CD4-positive, alpha-beta T cell (primary cell): ENCODE measurements at regions not wholly inside any gene's neighbourhood (a gene's known extent, or its start where the extent isn't known, plus 50 kb on each side); places are given as distances from the start of the nearest gene placed in this dataset.

ENCODE experiments used
- ATAC-seq: fragments of 200-7000 bp; cut with Tn5 transposase; one replicate; pipeline ENCODE4 v1.10.0; 2022; ENCODE audit warnings: mild to moderate bottlenecking; ENCODE audit not compliant: poor library complexity
- CTCF ChIA-PET: fragments of 350-600 bp; sonication (Branson Sonifier 250); formaldehyde crosslinking; loops from one replicate; lab custom pipeline; 2021; ENCODE audit warnings: antibody characterized with exemption, inconsistent platforms; lab: Charles Lee
- POLR2A ChIA-PET: fragments of 350-600 bp; sonication (Branson Sonifier 250); formaldehyde crosslinking; loops from one replicate; lab custom pipeline; 2021; ENCODE audit warnings: antibody characterized with exemption, inconsistent platforms; lab: Charles Lee
- DNase-seq, 14 experiments: peaks; one replicate each; pipeline ENCODE4 v3.0.0-alpha.2; 2013 to 2020; ENCODE audit warnings: mixed read lengths in 2 of 14
- H3K27ac ChIP-seq, 2 donors: one replicate each; pipeline versions ENCODE4 v1.5.1 to v1.7.0; 2013; ENCODE audit warnings: low read length in 2 of 2, low read depth in 1 of 2, mild to moderate bottlenecking in 1 of 2
- H3K27me3 ChIP-seq, 2 experiments: 1 replicate in 1 of 2; 2 replicates in 1 of 2; pipeline versions ENCODE4 v1.6.1 to v1.7.0; 2013; ENCODE audit warnings: low read length in 2 of 2, control low read depth in 1 of 2, mild to moderate bottlenecking in 1 of 2, moderate library complexity in 1 of 2; ENCODE audit not compliant: insufficient read depth in 2 of 2, control insufficient read depth in 1 of 2
- H3K36me3 ChIP-seq: one replicate; pipeline ENCODE4 v1.6.1; 2013; ENCODE audit warnings: low read length, control low read depth; ENCODE audit not compliant: insufficient read depth
- H3K4me1 ChIP-seq: one replicate; pipeline ENCODE4 v1.6.1; 2013; ENCODE audit warnings: low read length, control low read depth; ENCODE audit not compliant: insufficient read depth
- H3K4me3 ChIP-seq: one replicate; pipeline ENCODE4 v1.5.1; 2013; ENCODE audit warnings: mild to moderate bottlenecking, low read length, moderate library complexity
- H3K9me3 ChIP-seq, 2 experiments: 1 replicate in 1 of 2; 2 replicates in 1 of 2; pipeline versions ENCODE4 v1.6.1 to v1.7.0; 2013; ENCODE audit warnings: low read length in 2 of 2, mild to moderate bottlenecking in 2 of 2, control low read depth in 1 of 2, moderate library complexity in 1 of 2; ENCODE audit not compliant: control insufficient read depth in 1 of 2, insufficient read depth in 1 of 2
- H3K27ac Mint-ChIP-seq: one replicate; pipeline ENCODE4 v1.8.0; 2020; ENCODE audit warnings: mixed read lengths
- H3K27me3 Mint-ChIP-seq: one replicate; pipeline ENCODE4 v1.8.0; 2021; ENCODE audit warnings: mixed read lengths
- H3K36me3 Mint-ChIP-seq: one replicate; pipeline ENCODE4 v1.8.0; 2021; ENCODE audit warnings: low read depth, mixed read lengths
- H3K4me1 Mint-ChIP-seq: one replicate; pipeline ENCODE4 v1.8.0; 2021; ENCODE audit warnings: low read depth, mixed read lengths
- H3K4me3 Mint-ChIP-seq: one replicate; pipeline ENCODE4 v1.8.0; 2020; ENCODE audit warnings: mild to moderate bottlenecking, mixed read lengths
- H3K9me3 Mint-ChIP-seq: one replicate; pipeline ENCODE4 v1.8.0; 2020; ENCODE audit warnings: mixed read lengths
- intact Hi-C, 2 experiments: fragments of 100-400 bp; cut with DNase I in 1 of 2; cut with micrococcal nuclease in 1 of 2; formaldehyde crosslinking; loops; one replicate each; pipeline versions ENCODE4 v1.15.1 to v1.9.0; 2023 to 2025; cut with DNase I, micrococcal nuclease
- TF ChIP-seq, protein P1 (sequence below): fragments of 200-600 bp; IDR thresholded peaks from one replicate; pipeline ENCODE4 v1.8.0; 2022; ENCODE audit warnings: antibody characterized with exemption, mild to moderate bottlenecking

DNA sequence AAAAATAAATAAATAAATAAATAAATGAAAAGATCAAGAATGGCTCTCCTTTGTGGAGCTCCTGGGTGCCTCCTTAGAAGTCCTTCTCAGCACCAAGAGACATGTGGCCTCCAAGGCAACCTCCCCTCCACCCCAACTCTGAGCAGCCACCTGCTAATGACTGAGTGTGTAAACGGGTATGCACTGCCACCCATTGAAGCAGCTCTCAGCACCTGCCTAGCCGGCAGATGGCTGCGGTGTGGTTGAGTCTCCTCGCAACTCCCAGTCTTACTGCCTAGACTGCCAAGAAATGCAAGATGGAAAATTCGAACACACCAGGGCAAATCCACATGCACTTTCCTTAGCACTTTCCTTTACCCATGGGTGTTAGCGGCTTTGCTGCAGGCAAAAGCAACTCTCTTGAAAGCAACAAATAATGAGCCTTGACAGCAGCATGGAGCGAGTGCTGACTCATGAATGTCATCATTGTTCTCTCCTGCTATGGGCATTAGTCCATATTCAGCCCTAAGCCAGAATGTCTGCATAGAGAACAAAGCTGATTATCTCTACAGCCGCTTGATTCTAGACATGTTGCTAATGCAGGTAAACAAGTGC, 913.9 kb upstream of the AUTS2 start:
- Mint-ChIP-seq H3K27me3 (no peaks in the 10 kb centered on the region), H3K36me3 (no peaks in the 10 kb centered on the region), H3K9me3 (peaks cover 4% of the 10 kb centered on the region), H3K4me3 (no peak overlapping the region), H3K4me1 (no peaks in the 10 kb centered on the region), H3K27ac (no peak overlapping the region)
- ChIA-PET CTCF (no interaction called here), POLR2A (no interaction called here)
- H3K27ac ChIP-seq = no peak overlapping the region
- H3K36me3 ChIP-seq = no peaks in the 10 kb centered on the region
- intact Hi-C loops = no loop called here
- H3K4me3 ChIP-seq = no peak overlapping the region
- no peaks in the 10 kb centered on the region for H3K27me3 ChIP-seq
- TF ChIP-seq, protein P1, sequence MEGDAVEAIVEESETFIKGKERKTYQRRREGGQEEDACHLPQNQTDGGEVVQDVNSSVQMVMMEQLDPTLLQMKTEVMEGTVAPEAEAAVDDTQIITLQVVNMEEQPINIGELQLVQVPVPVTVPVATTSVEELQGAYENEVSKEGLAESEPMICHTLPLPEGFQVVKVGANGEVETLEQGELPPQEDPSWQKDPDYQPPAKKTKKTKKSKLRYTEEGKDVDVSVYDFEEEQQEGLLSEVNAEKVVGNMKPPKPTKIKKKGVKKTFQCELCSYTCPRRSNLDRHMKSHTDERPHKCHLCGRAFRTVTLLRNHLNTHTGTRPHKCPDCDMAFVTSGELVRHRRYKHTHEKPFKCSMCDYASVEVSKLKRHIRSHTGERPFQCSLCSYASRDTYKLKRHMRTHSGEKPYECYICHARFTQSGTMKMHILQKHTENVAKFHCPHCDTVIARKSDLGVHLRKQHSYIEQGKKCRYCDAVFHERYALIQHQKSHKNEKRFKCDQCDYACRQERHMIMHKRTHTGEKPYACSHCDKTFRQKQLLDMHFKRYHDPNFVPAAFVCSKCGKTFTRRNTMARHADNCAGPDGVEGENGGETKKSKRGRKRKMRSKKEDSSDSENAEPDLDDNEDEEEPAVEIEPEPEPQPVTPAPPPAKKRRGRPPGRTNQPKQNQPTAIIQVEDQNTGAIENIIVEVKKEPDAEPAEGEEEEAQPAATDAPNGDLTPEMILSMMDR = no peak
- H3K9me3 ChIP-seq = peaks cover 0 to 16% of the 10 kb centered on the region in 2 experiments
- DNase-seq (no peak), ATAC-seq (no peak)
- H3K4me1 ChIP-seq = no peaks in the 10 kb centered on the region

DNA sequence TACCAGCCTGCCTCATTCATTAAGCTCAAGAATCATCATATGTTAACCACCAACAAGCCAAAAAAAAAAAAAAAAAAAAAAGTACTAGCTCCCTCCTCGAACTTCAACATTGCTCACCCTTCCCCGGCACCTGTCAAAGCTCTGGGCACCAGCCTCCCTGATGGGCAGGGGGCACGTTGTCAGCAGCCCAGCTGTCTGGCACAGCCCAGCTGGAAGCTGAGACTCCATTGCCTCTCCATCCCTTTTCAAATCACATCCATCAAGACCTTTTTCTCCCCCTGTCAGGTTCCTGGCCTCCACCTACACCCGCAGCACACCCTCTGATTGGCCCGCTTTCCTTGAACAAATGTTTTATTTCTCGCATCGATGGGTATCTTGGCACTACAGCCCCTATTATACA, 913.3 kb upstream of the AUTS2 start:
- Histone ChIP-seq H3K36me3 (no peaks in the 10 kb centered on the region), H3K9me3 (peaks cover 0 to 13% of the 10 kb centered on the region in 2 experiments), H3K27me3 (no peaks in the 10 kb centered on the region), H3K4me1 (no peaks in the 10 kb centered on the region), H3K4me3 (no peak overlapping the region), H3K27ac (no peak overlapping the region)
- Mint-ChIP-seq H3K9me3 (peaks cover 4% of the 10 kb centered on the region), H3K27ac (no peak overlapping the region), H3K4me3 (no peak overlapping the region), H3K27me3 (no peaks in the 10 kb centered on the region), H3K4me1 (no peaks in the 10 kb centered on the region), H3K36me3 (no peaks in the 10 kb centered on the region)
- ATAC-seq = no peak
- TF ChIP-seq, protein P1 = no peak
- CTCF ChIA-PET = no interaction called here
- POLR2A ChIA-PET = interaction anchor here (0.6 kb wide), 1 partner anchor 847 kb away, joined by 3 read pairs; no protein-coding TSS in a partner anchor
- intact Hi-C loops = no loop called here
- DNase-seq = no peak

DNA sequence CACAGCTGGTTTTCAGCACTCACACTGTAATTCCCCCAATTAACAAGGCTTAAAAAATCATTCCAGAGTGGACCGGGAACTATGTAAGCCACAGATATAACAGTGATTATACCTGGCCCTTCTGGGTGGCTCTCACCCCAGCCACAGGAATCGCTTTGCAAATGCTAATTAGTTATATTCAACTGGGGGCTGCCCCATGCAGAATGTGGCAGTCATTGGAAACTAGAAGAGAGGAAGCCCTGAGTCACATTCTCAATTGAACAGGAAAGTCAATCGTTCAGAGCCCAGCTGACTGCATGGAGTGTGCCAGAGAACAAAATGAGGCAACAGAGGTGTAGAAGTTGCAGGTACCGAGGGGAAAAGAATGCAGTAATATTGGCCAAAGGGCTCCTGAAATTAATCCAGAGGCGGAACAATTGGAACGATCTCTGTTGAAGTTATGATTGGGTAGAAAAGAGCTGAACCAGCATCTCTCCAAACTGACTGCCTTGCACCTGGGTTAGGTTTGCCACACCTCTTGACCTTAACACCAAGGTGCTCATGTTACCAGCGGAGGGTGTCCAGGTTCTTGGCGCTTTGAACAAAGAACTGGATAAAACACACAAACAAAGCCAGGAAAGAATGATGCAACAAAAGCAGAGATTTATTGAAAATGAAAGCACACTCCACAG, 909.7 kb upstream of the AUTS2 start:
- Histone ChIP-seq H3K4me1 (no peaks in the 10 kb centered on the region), H3K36me3 (no peaks in the 10 kb centered on the region), H3K4me3 (no peak overlapping the region), H3K27ac (no peak overlapping the region), H3K9me3 (peaks cover 0 to 13% of the 10 kb centered on the region in 2 experiments), H3K27me3 (no peaks in the 10 kb centered on the region)
- no peaks in the 10 kb centered on the region for H3K27me3 Mint-ChIP-seq
- H3K9me3 Mint-ChIP-seq = peaks cover 4% of the 10 kb centered on the region
- H3K27ac Mint-ChIP-seq = no peak overlapping the region
- POLR2A ChIA-PET = no interaction called here
- H3K36me3 Mint-ChIP-seq = no peaks in the 10 kb centered on the region
- CTCF ChIA-PET = no interaction called here
- no peak overlapping the region for H3K4me3 Mint-ChIP-seq
- TF ChIP-seq, protein P1 = no peak
- ATAC-seq (no peak), DNase-seq (no peak)
- intact Hi-C loops = no loop called here
- no peaks in the 10 kb centered on the region for H3K4me1 Mint-ChIP-seq
